ENCODE measurements at regions not wholly inside any gene's neighbourhood (a gene's known extent, or its start where the extent isn't known, plus 50 kb on each side); places are given as distances from the start of the nearest gene placed in this dataset.
"Not testable (repeated sequence)": the region's sequence is repeated elsewhere in the genome, so short reads cannot be mapped to it uniquely, and the experiment has no call there.

GRCh38 chr1:121048769-121049443, 135.2 kb downstream of the FAM72B start:
- TF ChIP-seq, protein P1, sequence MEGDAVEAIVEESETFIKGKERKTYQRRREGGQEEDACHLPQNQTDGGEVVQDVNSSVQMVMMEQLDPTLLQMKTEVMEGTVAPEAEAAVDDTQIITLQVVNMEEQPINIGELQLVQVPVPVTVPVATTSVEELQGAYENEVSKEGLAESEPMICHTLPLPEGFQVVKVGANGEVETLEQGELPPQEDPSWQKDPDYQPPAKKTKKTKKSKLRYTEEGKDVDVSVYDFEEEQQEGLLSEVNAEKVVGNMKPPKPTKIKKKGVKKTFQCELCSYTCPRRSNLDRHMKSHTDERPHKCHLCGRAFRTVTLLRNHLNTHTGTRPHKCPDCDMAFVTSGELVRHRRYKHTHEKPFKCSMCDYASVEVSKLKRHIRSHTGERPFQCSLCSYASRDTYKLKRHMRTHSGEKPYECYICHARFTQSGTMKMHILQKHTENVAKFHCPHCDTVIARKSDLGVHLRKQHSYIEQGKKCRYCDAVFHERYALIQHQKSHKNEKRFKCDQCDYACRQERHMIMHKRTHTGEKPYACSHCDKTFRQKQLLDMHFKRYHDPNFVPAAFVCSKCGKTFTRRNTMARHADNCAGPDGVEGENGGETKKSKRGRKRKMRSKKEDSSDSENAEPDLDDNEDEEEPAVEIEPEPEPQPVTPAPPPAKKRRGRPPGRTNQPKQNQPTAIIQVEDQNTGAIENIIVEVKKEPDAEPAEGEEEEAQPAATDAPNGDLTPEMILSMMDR (IDR thresholded peaks at IDR 0.05), result not testable (repeated sequence)
- TF ChIP-seq POLR2A (IDR thresholded peaks at IDR 0.05), result not testable (repeated sequence)
